Amygdala (tissue), 56 donors: ENCODE measurements at regions not wholly inside any gene's neighbourhood (a gene's known extent, or its start where the extent isn't known, plus 50 kb on each side); places are given as distances from the start of the nearest gene placed in this dataset.
"Not testable (repeated sequence)": the region's sequence is repeated elsewhere in the genome, so short reads cannot be mapped to it uniquely, and the experiment has no call there.

Experiments used
- DNase-seq, 56 donors: peaks; one replicate each; lab custom pipeline; 2025; lab: John Stamatoyannopoulos, UW

GRCh38 chr20:48451401-48451800 is 376.4 kb downstream of the PREX1 start:
- DNase-seq = no peak

- peak in 11 of 56 donors; percentile 1 to 29 (median 5) for DNase-seq
Measured at GRCh38 chr20:48448666-48449600, 378.9 kb downstream of the PREX1 start.

DNA sequence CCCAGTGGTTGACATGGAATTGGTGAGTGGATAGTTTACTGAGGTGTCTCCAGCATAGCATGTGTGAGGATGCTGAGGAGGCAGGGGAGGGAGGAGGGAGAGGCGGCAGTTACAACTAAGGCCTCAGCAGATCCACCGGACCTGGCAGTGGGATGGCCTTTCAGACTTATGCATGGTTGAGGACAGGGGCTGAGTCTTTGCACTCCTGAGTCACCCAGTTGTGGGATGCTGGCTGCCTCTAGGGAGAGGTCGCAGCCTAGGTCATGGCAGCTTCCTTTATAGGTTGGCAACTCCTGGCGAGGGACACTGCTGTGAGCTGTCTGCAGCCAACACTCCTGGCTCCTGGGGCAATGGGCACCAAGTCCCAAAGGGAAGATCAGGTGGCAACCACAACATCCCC is 380.3 kb downstream of the PREX1 start:
- no peak for DNase-seq

DNA sequence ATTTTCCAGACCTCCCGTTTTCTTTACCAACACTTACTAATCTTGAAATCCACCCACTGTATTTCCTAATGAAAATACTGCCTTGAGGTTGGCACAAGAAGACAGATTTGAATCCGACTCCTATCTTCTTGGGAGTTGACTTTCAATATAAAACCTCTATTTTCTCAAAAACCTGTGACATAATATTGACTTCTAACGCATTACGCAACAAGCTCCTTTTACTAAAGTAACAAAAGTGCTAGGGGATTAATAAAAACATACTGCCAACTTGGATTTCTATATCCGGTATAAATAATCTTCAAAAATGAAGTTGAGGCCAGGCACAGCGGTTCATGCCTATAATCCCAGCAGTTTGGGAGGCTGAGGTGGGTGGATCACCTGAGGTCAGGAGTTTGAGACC is 382.0 kb downstream of the PREX1 start:
- no peak for DNase-seq

DNA sequence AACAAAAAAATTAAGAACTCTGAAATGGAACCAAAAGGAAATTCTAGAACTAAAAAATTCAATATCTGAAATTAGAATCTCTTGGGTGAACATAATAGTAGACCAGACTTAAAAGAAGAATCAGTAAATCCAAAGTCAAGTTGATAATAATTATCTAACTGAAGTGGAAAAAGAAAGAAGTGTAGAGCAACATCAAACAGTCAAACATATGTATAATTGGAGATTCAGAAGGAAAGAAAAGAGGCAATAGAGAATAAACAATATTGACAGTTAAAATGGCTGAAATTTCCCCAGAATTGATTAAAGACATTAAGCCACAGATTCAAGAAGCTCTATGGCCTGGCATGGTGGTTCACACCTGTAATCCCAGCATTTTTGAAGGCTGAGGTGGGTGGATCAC is 383.6 kb downstream of the PREX1 start:
- DNase-seq = no peak

DNA sequence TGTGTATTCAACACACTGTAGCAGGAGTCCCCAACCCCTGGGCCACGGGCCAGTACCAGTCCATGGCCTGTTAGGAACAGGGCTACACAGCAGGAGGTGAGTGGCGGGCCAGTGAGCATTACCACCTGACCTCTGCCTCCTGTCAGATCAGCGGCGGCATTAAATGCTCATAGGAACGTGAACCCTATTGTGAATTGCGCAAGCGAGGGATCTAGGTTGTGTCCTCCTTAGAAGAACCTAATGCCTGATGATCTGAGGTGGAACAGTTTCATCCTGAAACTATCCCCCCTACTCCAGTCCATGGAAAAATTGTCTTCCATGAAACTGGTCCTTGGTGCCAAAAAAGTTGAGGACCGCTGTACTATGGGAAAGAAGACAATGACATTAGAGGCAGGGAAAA is 386.9 kb downstream of the PREX1 start:
- no peak for DNase-seq

- DNase-seq = not testable (repeated sequence)
Measured at GRCh38 chr20:48440261-48440660, 387.5 kb downstream of the PREX1 start.

DNA sequence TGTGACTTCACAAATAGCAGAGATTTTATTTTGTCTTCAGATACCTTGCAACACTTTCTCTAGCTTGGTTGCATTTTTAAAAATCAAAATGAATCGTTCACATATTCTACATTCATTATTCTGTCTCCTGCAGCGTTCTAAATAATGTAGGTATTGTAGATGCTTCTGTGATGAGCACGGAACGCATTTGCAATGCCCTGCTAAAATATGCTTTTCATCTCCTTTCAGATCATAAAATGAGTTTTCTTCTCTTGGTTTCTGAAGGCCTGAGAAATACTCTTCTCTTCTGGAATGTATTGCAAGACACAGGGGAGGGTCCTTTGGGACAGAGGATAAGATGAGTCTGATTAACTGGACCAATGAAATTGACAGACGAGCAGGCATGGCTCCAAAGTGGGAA is 390.7 kb downstream of the PREX1 start:
- DNase-seq = no peak

- DNase-seq = peak in 3 of 56 donors; percentile 4 to 14 (median 11)
Measured at GRCh38 chr20:48436609-48437008, 391.2 kb downstream of the PREX1 start.

DNA sequence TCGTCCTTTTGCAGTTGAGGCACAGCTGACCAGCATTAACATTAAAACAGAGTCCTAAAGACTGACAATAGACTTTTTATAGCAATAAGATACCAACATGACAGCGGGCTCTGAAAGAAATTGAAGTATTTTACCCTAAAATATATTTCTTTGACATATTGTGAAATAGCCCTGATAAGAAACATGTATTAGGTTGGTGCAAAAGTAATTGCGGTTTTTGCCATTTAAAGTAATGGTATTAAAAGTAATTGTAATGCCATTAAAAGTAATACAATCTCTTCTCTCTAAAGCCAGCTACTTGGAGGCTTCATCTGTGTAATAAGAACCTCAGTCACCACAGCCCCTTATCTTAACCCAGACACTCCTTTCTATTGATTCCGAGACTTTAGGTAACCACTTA is 394.6 kb downstream of the PREX1 start:
- no peak for DNase-seq

GRCh38 chr20:48432494-48432832 is 395.3 kb downstream of the PREX1 start:
- no peak for DNase-seq

DNA sequence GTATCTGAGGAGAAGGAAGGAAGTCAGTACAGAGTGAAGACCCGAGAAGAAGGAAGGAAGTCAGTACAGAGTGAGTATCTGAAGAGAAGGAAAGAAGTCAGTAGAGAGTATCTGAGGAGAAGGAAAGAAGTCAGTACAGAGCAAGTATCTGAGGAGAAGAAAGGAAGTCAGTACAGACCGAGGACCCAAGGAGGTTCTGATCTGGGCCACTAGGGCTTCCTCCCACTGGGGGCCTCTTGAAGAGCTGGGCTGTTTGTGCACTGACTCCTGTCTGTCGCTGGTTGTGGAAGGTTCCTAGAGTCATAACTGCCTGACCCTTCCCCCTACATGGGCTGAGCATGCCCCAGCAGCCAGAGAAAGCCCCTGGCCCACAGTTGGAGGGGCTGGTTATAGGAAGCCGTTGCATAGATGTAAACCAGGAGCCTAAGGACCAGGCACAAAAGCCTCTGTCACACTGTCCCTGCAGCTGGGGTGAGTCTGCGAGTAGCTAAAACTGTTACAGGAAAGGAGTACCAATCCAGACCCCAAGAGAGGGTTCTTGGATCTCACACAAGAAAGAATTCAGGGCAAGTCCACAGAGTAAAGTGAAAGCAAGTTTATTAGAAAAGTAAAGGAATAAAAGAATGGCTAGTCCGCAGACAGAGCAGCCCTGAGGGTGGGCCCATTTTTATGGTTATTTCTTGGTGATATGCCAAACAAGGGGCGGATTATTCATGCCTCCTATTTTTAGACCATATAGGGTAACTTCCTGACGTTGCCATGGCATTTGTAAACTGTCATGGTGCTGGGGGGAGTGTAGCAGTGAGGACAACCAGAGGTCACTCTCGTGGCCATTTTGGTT is 395.9 kb downstream of the PREX1 start:
- no peak for DNase-seq

DNA sequence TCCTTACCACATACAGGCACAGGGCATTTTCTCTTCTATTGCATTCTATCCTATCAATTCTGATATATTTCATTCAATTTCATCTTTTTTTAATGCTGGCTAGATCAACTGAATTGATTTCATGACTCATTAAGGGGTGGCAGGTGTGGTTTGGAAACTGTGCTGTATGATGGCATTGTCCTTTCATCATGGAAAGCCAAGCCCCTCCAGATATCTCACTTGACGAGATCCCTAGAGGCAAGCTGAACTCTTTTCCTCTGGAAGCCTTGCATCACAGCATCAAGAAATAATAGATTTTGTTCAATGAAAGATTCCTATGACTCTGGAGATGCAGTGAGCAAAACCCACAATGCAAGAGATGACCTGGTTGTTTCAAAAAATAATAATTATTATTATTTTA is 401.2 kb downstream of the PREX1 start:
- DNase-seq = no peak

DNA sequence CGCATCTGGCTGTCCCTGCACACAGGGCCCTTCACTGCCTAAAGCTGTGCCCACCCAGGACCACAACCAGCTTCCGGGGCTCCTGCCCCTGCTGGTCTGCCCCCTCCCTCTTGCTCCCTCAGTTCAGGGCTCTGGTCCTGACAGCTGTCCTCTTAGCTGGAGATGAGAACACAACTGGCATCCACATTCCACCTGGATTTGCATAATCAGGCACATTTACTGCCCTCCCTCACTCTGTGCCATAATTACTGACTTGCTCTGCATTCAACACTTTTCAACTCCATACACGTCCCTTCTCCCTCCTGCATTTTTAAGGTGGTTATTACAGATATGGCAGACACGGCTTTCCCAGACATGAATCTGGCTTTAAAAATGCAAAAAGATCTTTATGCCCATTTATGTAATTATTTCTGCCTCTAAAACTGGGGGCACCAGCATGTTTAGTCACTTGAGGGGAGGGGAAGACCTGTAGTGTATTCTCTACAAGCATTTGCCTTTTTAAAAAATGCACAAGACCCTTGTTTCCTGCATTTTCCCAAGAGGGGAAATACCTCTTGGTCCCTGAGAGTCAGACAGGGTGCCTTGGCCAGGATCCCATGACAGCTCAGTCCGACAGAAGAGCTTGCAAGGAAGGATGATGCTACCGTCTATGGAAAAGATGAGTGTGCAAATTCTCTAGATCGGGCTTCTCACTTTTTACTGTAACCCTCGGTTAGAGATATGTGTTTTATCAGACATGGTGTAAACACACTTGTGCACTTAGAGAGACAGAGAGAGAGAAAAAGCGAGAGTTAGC is 401.8 kb downstream of the PREX1 start:
- DNase-seq = no peak

DNA sequence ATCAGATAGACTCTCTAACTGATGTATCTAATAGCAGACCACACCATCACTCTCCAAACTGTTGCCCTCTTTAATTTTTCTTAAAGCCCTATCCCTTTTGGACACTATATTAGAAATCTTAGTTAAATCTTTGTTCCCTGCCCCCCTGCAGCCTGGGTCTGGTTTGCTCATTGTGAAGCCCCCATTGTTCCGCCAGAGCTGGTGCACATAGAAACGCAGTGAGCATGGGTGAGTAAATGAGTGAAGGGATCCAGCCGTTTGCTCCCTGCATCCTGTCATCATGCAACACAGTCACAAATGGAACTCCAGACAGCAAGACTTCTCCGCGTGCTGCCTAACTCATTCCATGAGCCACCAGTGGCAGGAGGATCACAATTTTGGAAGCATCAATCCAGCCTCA is 402.5 kb downstream of the PREX1 start:
- no peak for DNase-seq

DNA sequence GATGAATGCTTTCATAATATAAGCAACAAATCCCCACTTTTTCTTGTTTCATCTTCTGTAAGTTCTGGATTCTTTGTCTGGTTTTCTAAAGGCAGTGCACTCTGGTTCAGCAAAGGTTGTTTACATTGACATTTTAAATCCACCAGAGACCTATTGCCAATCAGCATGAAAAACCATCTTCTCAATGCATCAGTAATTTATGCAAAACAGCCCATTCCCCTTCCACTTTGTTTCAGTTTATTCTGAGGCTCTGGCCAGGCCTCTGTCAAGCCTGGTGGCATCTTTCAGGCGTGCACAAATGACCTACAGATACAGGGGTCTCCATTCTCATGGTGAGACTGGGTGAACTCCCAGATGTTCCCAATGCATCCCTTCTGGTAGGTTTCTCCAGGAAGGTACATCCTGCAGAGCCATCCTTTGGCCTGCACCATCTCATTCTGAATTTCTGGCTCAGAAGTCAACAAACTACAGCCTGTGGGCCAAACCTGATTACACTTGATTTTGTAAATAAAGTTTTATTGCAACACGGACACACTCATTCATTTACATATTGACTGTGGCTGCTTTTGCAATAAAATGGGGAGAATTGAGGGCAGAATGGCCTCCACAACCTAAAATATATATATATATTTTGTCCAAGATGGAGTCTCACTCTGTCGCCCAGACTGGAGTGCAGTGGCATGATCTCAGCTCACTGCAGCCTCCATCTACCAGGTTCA is 405.4 kb downstream of the PREX1 start:
- DNase-seq = no peak

- no peak for DNase-seq
Measured at GRCh38 chr20:48421547-48421946, 406.3 kb downstream of the PREX1 start.

DNA sequence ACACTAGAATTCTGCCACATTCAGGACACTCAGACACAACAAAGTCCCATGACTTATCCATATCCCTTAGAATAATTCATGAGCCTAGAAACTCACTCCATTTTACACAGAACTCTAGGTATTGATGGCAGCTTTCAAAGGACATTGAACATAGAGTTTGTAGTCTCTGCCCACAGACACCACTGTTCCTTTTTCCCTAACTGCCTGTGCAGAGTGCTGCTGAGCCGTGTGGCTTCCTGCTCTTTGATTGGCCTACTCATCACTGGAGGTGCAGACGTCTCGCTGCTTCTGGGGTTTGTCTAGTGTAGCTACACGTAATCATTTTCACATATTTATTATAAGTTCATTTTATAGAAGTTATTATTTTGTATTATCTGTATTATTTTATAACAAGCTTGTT is 407.6 kb downstream of the PREX1 start:
- DNase-seq = no peak

DNA sequence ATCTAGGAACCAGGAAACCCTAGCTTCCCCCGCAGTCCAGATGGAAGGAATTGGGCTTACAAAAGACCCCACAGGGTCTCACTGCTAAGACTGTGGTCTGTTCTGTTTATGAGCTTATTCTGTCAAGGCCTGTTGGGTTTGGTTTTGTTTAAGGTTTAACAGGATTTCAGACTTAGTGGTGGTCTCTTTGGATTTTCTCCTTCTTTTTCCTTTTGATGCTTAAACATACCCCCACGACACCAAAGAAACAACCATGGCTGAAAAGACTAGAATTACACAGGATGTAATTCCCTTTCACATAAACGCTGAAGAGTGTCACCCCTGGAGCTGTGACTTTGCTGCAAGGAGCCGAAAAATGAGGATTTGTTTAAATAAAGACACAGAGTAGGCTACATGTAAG is 408.6 kb downstream of the PREX1 start:
- no peak for DNase-seq

GRCh38 chr20:48416002-48416401 is 411.8 kb downstream of the PREX1 start:
- no peak for DNase-seq
